ENCODE measurements at regions not wholly inside any gene's neighbourhood (a gene's known extent, or its start where the extent isn't known, plus 50 kb on each side); places are given as distances from the start of the nearest gene placed in this dataset.
"Not testable (repeated sequence)": the region's sequence is repeated elsewhere in the genome, so short reads cannot be mapped to it uniquely, and the experiment has no call there.

GRCh38 chr4:79609817-79610216 is 201.8 kb upstream of the GK2 start:
- peak; percentile 14 for DNase-seq

GRCh38 chr4:79607979-79608378 is 200.0 kb upstream of the GK2 start:
- DNase-seq: no peak

GRCh38 chr4:79604152-79604551 is 196.1 kb upstream of the GK2 start:
- no peak for DNase-seq

GRCh38 chr4:79603681-79604080 is 195.7 kb upstream of the GK2 start:
- DNase-seq: no peak

- no peak for DNase-seq
Measured at GRCh38 chr4:79599691-79600090, 191.7 kb upstream of the GK2 start.

GRCh38 chr4:79598801-79599200 is 190.8 kb upstream of the GK2 start:
- DNase-seq: no peak

- DNase-seq: no peak
Measured at GRCh38 chr4:79598214-79598613, 190.2 kb upstream of the GK2 start.

GRCh38 chr4:79597266-79597665 is 189.2 kb upstream of the GK2 start:
- DNase-seq: no peak

- DNase-seq: not testable (repeated sequence)
Measured at GRCh38 chr4:79592218-79592617, 184.2 kb upstream of the GK2 start.

- DNase-seq: no peak
Measured at GRCh38 chr4:79588679-79589078, 180.7 kb upstream of the GK2 start.

GRCh38 chr4:79587207-79587606 is 179.2 kb upstream of the GK2 start:
- not testable (repeated sequence) for DNase-seq

- no peak for DNase-seq
Measured at GRCh38 chr4:79585834-79586233, 177.8 kb upstream of the GK2 start.

- DNase-seq: no peak
Measured at GRCh38 chr4:79585330-79585729, 177.3 kb upstream of the GK2 start.

GRCh38 chr4:79584902-79585301 is 176.9 kb upstream of the GK2 start:
- DNase-seq: no peak

GRCh38 chr4:79584352-79584751 is 176.3 kb upstream of the GK2 start:
- peak; percentile 5 for DNase-seq

GRCh38 chr4:79578606-79579005 is 170.6 kb upstream of the GK2 start:
- no peak for DNase-seq

- DNase-seq: peak; percentile 70
Measured at GRCh38 chr4:79576429-79576753, 168.4 kb upstream of the GK2 start.

GRCh38 chr4:79575709-79576428 is 167.8 kb upstream of the GK2 start:
- DNase-seq: no peak

GRCh38 chr4:79574741-79575451 is 166.9 kb upstream of the GK2 start:
- no peak for DNase-seq

GRCh38 chr4:79563219-79563618 is 155.2 kb upstream of the GK2 start:
- DNase-seq: no peak

GRCh38 chr4:79561751-79562150 is 153.7 kb upstream of the GK2 start:
- no peak for DNase-seq

- not testable (repeated sequence) for DNase-seq
Measured at GRCh38 chr4:79559398-79559797, 151.4 kb upstream of the GK2 start.

- no peak for DNase-seq
Measured at GRCh38 chr4:79552311-79552710, 144.3 kb upstream of the GK2 start.

GRCh38 chr4:79551555-79551954 is 143.5 kb upstream of the GK2 start:
- no peak for DNase-seq

Data from tongue (tissue), 1 donor.